AG09309 (cell line): ENCODE measurements at regions not wholly inside any gene's neighbourhood (a gene's known extent, or its start where the extent isn't known, plus 50 kb on each side); places are given as distances from the start of the nearest gene placed in this dataset.

Source experiments
- DNase-seq: peaks from one replicate; pipeline ENCODE4 v3.0.0-alpha.2; 2010; ENCODE audit warnings: low read depth
- H3K4me3 ChIP-seq: 2 replicates; pipeline ENCODE4 v1.5.1; 2011; ENCODE audit warnings: mild to moderate bottlenecking, low read depth, low read length, moderate library complexity; ENCODE audit not compliant: control insufficient read depth
- TF ChIP-seq, protein P1 (sequence below): IDR thresholded peaks from 2 replicates; pipeline ENCODE4 v1.5.1; 2011; ENCODE audit warnings: mild to moderate bottlenecking, low read depth, low read length, inconsistent platforms; ENCODE audit not compliant: insufficient read depth, control insufficient read depth; ENCODE audit errors: missing control alignments

DNA sequence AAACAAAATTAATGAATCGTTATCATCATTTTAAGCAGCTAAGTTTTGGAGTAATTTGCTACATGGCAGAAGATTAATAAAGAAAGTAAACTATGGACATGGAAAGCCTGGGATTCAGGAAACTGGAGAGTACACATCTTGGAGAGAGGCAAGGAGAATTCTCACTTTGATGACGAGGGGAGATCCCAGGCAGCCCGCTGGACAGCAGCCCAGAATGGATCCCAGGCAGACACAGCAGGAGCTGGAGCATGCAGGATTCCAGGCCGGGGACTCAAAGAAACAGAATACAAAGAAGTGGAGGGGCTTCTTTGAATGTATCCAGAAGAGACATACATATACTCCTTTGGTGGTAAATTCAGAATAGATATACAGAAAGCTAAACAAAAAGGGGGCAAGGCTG, 118.0 kb upstream of the ATP6AP2 start:
- DNase-seq = no peak
- TF ChIP-seq, protein P1, sequence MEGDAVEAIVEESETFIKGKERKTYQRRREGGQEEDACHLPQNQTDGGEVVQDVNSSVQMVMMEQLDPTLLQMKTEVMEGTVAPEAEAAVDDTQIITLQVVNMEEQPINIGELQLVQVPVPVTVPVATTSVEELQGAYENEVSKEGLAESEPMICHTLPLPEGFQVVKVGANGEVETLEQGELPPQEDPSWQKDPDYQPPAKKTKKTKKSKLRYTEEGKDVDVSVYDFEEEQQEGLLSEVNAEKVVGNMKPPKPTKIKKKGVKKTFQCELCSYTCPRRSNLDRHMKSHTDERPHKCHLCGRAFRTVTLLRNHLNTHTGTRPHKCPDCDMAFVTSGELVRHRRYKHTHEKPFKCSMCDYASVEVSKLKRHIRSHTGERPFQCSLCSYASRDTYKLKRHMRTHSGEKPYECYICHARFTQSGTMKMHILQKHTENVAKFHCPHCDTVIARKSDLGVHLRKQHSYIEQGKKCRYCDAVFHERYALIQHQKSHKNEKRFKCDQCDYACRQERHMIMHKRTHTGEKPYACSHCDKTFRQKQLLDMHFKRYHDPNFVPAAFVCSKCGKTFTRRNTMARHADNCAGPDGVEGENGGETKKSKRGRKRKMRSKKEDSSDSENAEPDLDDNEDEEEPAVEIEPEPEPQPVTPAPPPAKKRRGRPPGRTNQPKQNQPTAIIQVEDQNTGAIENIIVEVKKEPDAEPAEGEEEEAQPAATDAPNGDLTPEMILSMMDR = no peak
- no peak overlapping the region for H3K4me3 ChIP-seq

DNA sequence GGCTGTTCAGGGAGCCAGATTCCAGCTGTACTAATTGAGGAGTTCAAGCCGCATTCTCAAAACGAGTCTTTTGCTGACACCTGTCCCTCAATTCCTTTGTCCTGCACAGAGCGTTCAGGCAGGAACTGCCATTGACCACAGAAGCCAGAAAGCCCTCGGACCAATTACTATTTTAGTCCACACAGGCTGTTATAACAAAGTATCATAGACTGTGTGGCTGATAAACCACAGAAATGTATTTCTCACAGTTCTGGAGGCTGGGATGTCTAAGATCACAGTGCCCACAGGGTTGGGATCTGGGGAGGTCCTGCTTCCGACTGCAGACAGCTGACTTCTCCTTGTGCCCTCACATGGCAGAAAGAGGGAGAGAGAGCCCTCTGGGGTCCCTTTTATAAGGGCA, 119.8 kb upstream of the ATP6AP2 start:
- DNase-seq = no peak
- no peak overlapping the region for H3K4me3 ChIP-seq
- TF ChIP-seq, protein P1 = no peak

DNA sequence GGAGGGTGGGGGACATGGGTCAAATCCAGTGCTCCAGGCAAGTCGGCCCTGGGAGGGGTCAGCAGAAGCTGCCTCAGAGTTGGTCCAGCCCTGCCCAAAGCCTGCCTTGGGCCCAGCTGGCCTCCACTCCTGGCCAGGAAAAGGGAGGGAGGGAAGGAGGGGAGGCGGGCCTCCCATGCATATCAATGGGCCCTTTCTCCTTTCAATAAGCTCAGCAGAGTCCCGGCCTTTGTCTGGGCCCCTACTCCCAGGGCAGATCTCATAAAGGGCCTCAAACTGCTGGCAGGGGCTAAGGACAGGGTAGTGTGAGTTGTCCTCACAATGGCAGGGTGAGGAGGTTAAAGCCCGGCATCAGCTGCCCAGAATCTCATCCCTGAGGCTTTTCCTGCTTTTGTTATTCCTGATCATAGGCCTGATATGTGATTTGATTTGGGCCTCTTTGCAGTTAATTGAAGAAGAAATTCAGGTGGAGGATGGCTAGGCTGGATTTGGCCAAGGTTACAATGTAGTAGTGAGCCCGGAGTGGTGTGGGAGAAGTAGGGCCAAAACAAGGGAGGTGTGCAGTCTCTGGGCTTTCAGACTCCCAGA, 121.1 kb upstream of the ATP6AP2 start:
- DNase-seq = no peak
- no peak overlapping the region for H3K4me3 ChIP-seq
- TF ChIP-seq, protein P1 = no peak

DNA sequence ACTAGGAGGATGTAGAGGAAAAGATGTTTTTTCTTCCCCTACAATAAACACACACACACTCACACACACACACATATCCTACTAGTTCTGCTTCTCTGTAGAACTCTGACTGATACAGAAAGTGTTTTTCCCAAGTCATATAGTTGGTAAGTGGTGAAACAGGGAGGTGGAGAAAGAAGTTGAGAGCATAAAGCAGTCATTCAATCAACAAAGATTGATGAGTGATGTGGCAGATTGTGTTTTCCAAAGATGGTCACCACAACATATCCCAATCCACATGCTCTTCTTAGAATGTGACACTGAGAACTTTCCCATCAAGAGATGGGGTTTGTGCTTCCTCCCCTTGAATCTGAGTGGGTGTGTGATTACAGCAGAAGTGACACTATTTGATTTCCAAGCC, 123.4 kb upstream of the ATP6AP2 start:
- DNase-seq = no peak
- TF ChIP-seq, protein P1 = no peak
- no peak overlapping the region for H3K4me3 ChIP-seq

DNA sequence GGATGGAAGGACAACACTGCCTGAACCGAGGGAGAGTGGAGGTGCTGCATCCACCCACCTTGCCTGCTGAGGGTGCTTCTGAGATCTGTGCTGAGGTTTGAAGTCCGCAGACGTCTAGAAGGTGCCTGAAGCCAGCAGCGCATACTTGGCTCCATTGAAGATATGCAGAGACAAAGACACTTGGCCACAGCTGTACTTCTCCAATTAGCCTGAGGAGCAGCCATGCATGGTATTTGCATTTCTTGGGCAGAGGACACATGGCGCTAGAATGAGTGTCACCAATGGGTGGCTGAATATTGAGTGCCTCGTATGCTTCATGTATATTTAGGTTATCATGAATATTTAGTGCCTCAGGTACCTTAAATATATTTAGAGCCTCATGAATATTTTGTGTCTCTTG, 128.7 kb upstream of the ATP6AP2 start:
- no peak overlapping the region for H3K4me3 ChIP-seq
- TF ChIP-seq, protein P1 = no peak
- no peak for DNase-seq

DNA sequence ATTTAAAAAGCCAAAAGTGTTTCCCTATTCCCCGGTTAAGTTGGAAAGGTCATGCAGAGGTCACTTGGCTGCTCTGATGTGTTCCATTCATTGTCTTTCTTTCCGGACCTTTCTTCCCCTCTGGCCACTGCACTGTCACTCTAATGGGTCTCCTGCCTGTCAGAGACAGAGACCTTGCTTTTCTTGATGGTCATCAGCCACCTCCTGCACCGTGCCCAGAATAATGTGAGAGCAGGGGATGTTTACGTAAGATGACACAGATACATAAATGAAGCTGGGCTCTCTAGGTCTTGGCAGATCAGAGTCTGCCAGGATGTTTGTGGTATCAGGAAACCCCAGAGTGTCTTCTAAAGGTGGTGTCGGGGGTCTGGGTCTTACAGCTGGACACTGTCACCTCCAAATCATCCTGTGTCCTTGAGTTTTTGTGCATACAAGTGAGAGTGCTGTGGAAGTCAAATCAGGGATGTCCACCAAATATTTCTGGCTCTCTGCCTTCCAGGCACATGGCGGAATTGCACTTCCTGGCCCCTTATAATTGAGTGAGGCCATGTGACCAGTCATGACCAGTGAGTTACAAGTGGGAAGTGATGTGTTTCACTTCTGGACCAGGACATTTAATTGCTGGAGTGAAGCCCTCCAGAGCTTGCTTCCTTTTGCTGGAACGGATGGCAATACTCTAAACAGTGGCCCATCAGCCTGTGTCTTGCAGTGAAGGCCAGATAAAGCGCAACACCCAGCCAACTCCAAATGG, 130.6 kb upstream of the ATP6AP2 start:
- DNase-seq = no peak
- H3K4me3 ChIP-seq = no peak overlapping the region
- TF ChIP-seq, protein P1 = no peak
